CD4-positive, alpha-beta memory T cell (primary cell): ENCODE measurements at regions not wholly inside any gene's neighbourhood (a gene's known extent, or its start where the extent isn't known, plus 50 kb on each side); places are given as distances from the start of the nearest gene placed in this dataset.

Experiments used
- CTCF ChIA-PET: fragments of 350-600 bp; sonication (Branson Sonifier 250); formaldehyde crosslinking; loops from one replicate; lab custom pipeline; 2021; ENCODE audit warnings: inconsistent platforms; ENCODE audit not compliant: partially characterized antibody; lab: Charles Lee
- POLR2A ChIA-PET: fragments of 350-600 bp; sonication (Branson Sonifier 250); formaldehyde crosslinking; loops from one replicate; lab custom pipeline; 2021; ENCODE audit not compliant: partially characterized antibody; lab: Charles Lee
- DNase-seq, 5 donors: peaks; one replicate each; pipeline versions ENCODE4 v3.0.0 to v3.0.0-alpha.2; 2020 to 2022; ENCODE audit warnings: mixed read lengths in 1 of 5
- H3K27ac ChIP-seq: one replicate; pipeline ENCODE4 v1.7.0; 2013; ENCODE audit warnings: low read depth, low read length
- H3K27me3 ChIP-seq: 2 replicates; pipeline ENCODE4 v1.7.0; 2013; ENCODE audit warnings: mild to moderate bottlenecking, low read length, moderate library complexity; ENCODE audit not compliant: insufficient read depth
- H3K36me3 ChIP-seq: 2 replicates; pipeline ENCODE4 v1.7.0; 2013; ENCODE audit warnings: mild to moderate bottlenecking, low read length, moderate library complexity; ENCODE audit not compliant: insufficient read depth
- H3K4me1 ChIP-seq: 2 replicates; pipeline ENCODE4 v1.7.0; 2013; ENCODE audit warnings: mild to moderate bottlenecking, low read length, moderate library complexity; ENCODE audit not compliant: insufficient read depth
- H3K4me3 ChIP-seq, 2 donors: one replicate each; pipeline ENCODE4 v1.7.0; 2013; ENCODE audit warnings: low read length in 2 of 2, mild to moderate bottlenecking in 1 of 2
- H3K9me3 ChIP-seq, 2 donors: one replicate each; pipeline ENCODE4 v1.7.0; 2013; ENCODE audit warnings: low read length in 2 of 2, control low read depth in 1 of 2; ENCODE audit not compliant: control insufficient read depth in 1 of 2
- H3K27ac Mint-ChIP-seq, 7 donors: one replicate each; pipeline ENCODE4 v1.8.0; 2020 to 2021; ENCODE audit warnings: mixed read lengths in 7 of 7, mild to moderate bottlenecking in 6 of 7, inconsistent platforms in 3 of 7, moderate library complexity in 3 of 7
- H3K27me3 Mint-ChIP-seq, 2 donors: one replicate each; pipeline ENCODE4 v1.8.0; 2020 to 2021; ENCODE audit warnings: mixed read lengths in 2 of 2
- H3K36me3 Mint-ChIP-seq, 2 donors: one replicate each; pipeline ENCODE4 v1.8.0; 2020 to 2021; ENCODE audit warnings: mixed read lengths in 2 of 2, inconsistent platforms in 1 of 2, mild to moderate bottlenecking in 1 of 2
- H3K4me1 Mint-ChIP-seq, 4 donors: one replicate each; pipeline ENCODE4 v1.8.0; 2020 to 2021; ENCODE audit warnings: mixed read lengths in 4 of 4, mild to moderate bottlenecking in 1 of 4
- H3K4me3 Mint-ChIP-seq, 8 donors: one replicate each; pipeline ENCODE4 v1.8.0; 2020 to 2021; ENCODE audit warnings: mixed read lengths in 8 of 8, mild to moderate bottlenecking in 7 of 8, moderate library complexity in 6 of 8, inconsistent platforms in 3 of 8
- H3K9me3 Mint-ChIP-seq, 8 donors: one replicate each; pipeline ENCODE4 v1.8.0; 2020 to 2021; ENCODE audit warnings: mixed read lengths in 8 of 8, mild to moderate bottlenecking in 5 of 8, inconsistent platforms in 3 of 8, moderate library complexity in 1 of 8
- intact Hi-C: fragments of 100-400 bp; cut with micrococcal nuclease; formaldehyde crosslinking; loops from one replicate; pipeline ENCODE4 v1.15.1; 2023

GRCh38 chr4:106615410-106615945, 246.9 kb upstream of the GIMD1 start:
- H3K36me3 Mint-ChIP-seq: no peaks in the 10 kb centered on the region
- POLR2A ChIA-PET: no interaction called here
- no peaks in the 10 kb centered on the region for H3K27me3 Mint-ChIP-seq
- Histone ChIP-seq H3K27me3 (no peaks in the 10 kb centered on the region), H3K4me1 (no peaks in the 10 kb centered on the region), H3K4me3 (no peak overlapping the region), H3K9me3 (no peaks in the 10 kb centered on the region), H3K27ac (no peak overlapping the region), H3K36me3 (no peaks in the 10 kb centered on the region)
- intact Hi-C loops: no loop called here
- H3K27ac Mint-ChIP-seq: no peak overlapping the region
- H3K9me3 Mint-ChIP-seq: peaks cover 0 to 6% (median under 1%) of the 10 kb centered on the region in 8 donors
- H3K4me1 Mint-ChIP-seq: no peaks in the 10 kb centered on the region
- CTCF ChIA-PET: no interaction called here
- DNase-seq: no peak
- peak overlapping the region in 1 of 8 donors; percentile 32 for H3K4me3 Mint-ChIP-seq

GRCh38 chr4:106614441-106614840, 245.9 kb upstream of the GIMD1 start:
- Histone ChIP-seq H3K36me3 (no peaks in the 10 kb centered on the region), H3K4me3 (no peak overlapping the region), H3K4me1 (no peaks in the 10 kb centered on the region), H3K27me3 (no peaks in the 10 kb centered on the region), H3K9me3 (no peaks in the 10 kb centered on the region), H3K27ac (no peak overlapping the region)
- Mint-ChIP-seq H3K4me1 (no peaks in the 10 kb centered on the region), H3K36me3 (no peaks in the 10 kb centered on the region), H3K9me3 (peaks cover 0 to 9% (median 2%) of the 10 kb centered on the region in 8 donors), H3K27me3 (no peaks in the 10 kb centered on the region), H3K27ac (no peak overlapping the region), H3K4me3 (no peak overlapping the region)
- POLR2A ChIA-PET: no interaction called here
- intact Hi-C loops: no loop called here
- CTCF ChIA-PET: no interaction called here
- no peak for DNase-seq

- H3K27ac ChIP-seq: no peak overlapping the region
- H3K36me3 Mint-ChIP-seq: no peaks in the 10 kb centered on the region
- H3K9me3 Mint-ChIP-seq: peaks cover 0 to 11% (median 5%) of the 10 kb centered on the region in 8 donors
- H3K4me3 ChIP-seq: no peak overlapping the region
- CTCF ChIA-PET: no interaction called here
- no peaks in the 10 kb centered on the region for H3K27me3 Mint-ChIP-seq
- no peak overlapping the region for H3K27ac Mint-ChIP-seq
- intact Hi-C loops: no loop called here
- no peak overlapping the region for H3K4me3 Mint-ChIP-seq
- no peak for DNase-seq
- no peaks in the 10 kb centered on the region for H3K27me3 ChIP-seq
- POLR2A ChIA-PET: no interaction called here
- H3K4me1 ChIP-seq: no peaks in the 10 kb centered on the region
- H3K36me3 ChIP-seq: no peaks in the 10 kb centered on the region
- no peaks in the 10 kb centered on the region for H3K4me1 Mint-ChIP-seq
- H3K9me3 ChIP-seq: no peaks in the 10 kb centered on the region
Observed at GRCh38 chr4:106609917-106610316, 241.3 kb upstream of the GIMD1 start.

GRCh38 chr4:106607558-106607957, 239.0 kb upstream of the GIMD1 start:
- Histone ChIP-seq H3K4me1 (no peaks in the 10 kb centered on the region), H3K27me3 (no peaks in the 10 kb centered on the region), H3K9me3 (no peaks in the 10 kb centered on the region), H3K27ac (no peak overlapping the region), H3K36me3 (no peaks in the 10 kb centered on the region), H3K4me3 (no peak overlapping the region)
- peaks cover 0 to 8% (median 4%) of the 10 kb centered on the region in 8 donors for H3K9me3 Mint-ChIP-seq
- no peaks in the 10 kb centered on the region for H3K4me1 Mint-ChIP-seq
- intact Hi-C loops: no loop called here
- H3K27me3 Mint-ChIP-seq: no peaks in the 10 kb centered on the region
- no peak overlapping the region for H3K27ac Mint-ChIP-seq
- DNase-seq: no peak
- ChIA-PET POLR2A (no interaction called here), CTCF (no interaction called here)
- no peak overlapping the region for H3K4me3 Mint-ChIP-seq
- H3K36me3 Mint-ChIP-seq: no peaks in the 10 kb centered on the region

GRCh38 chr4:106604319-106605051, 235.9 kb upstream of the GIMD1 start:
- H3K36me3 Mint-ChIP-seq: no peaks in the 10 kb centered on the region
- no peaks in the 10 kb centered on the region for H3K36me3 ChIP-seq
- ChIA-PET CTCF (no interaction called here), POLR2A (no interaction called here)
- no peak overlapping the region for H3K27ac ChIP-seq
- H3K4me3 Mint-ChIP-seq: no peak overlapping the region
- no peaks in the 10 kb centered on the region for H3K27me3 Mint-ChIP-seq
- H3K4me1 Mint-ChIP-seq: no peaks in the 10 kb centered on the region
- H3K9me3 Mint-ChIP-seq: peaks cover 0 to 5% (median 2%) of the 10 kb centered on the region in 8 donors
- intact Hi-C loops: no loop called here
- no peak overlapping the region for H3K27ac Mint-ChIP-seq
- H3K9me3 ChIP-seq: no peaks in the 10 kb centered on the region
- no peaks in the 10 kb centered on the region for H3K4me1 ChIP-seq
- no peak for DNase-seq
- no peaks in the 10 kb centered on the region for H3K27me3 ChIP-seq
- no peak overlapping the region for H3K4me3 ChIP-seq

- H3K27me3 ChIP-seq: no peaks in the 10 kb centered on the region
- Mint-ChIP-seq H3K27me3 (no peaks in the 10 kb centered on the region), H3K9me3 (peaks cover 0 to 5% (median under 1%) of the 10 kb centered on the region in 8 donors), H3K4me3 (no peak overlapping the region), H3K4me1 (no peaks in the 10 kb centered on the region), H3K27ac (no peak overlapping the region), H3K36me3 (no peaks in the 10 kb centered on the region)
- no peaks in the 10 kb centered on the region for H3K36me3 ChIP-seq
- intact Hi-C loops: no loop called here
- H3K27ac ChIP-seq: no peak overlapping the region
- H3K9me3 ChIP-seq: no peaks in the 10 kb centered on the region
- no peaks in the 10 kb centered on the region for H3K4me1 ChIP-seq
- H3K4me3 ChIP-seq: no peak overlapping the region
- no peak for DNase-seq
- ChIA-PET CTCF (no interaction called here), POLR2A (no interaction called here)
Observed at GRCh38 chr4:106603471-106603870, 234.9 kb upstream of the GIMD1 start.

- intact Hi-C loops: no loop called here
- H3K4me3 ChIP-seq: no peak overlapping the region
- ChIA-PET CTCF (no interaction called here), POLR2A (no interaction called here)
- DNase-seq: no peak
- Mint-ChIP-seq H3K27me3 (no peaks in the 10 kb centered on the region), H3K27ac (no peak overlapping the region), H3K9me3 (peaks cover 0 to 2% (median 0%) of the 10 kb centered on the region in 8 donors), H3K4me3 (no peak overlapping the region), H3K4me1 (no peaks in the 10 kb centered on the region), H3K36me3 (no peaks in the 10 kb centered on the region)
- no peaks in the 10 kb centered on the region for H3K9me3 ChIP-seq
- no peaks in the 10 kb centered on the region for H3K36me3 ChIP-seq
- no peak overlapping the region for H3K27ac ChIP-seq
- no peaks in the 10 kb centered on the region for H3K27me3 ChIP-seq
- no peaks in the 10 kb centered on the region for H3K4me1 ChIP-seq
Observed at GRCh38 chr4:106602711-106603110, 234.1 kb upstream of the GIMD1 start.
